SK-N-MC (cell line): ENCODE measurements at regions not wholly inside any gene's neighbourhood (a gene's known extent, or its start where the extent isn't known, plus 50 kb on each side); places are given as distances from the start of the nearest gene placed in this dataset.

Experiments
- EZH2 ChIP-seq: fragments of 200-600 bp; sonication (generic); IDR thresholded peaks from one replicate; pipeline ENCODE4 v1.6.1; 2017; ENCODE audit warnings: antibody characterized with exemption
- POLR2AphosphoS5 ChIP-seq: IDR thresholded peaks from 2 replicates; pipeline ENCODE4 v1.6.1; 2012; ENCODE audit warnings: mild to moderate bottlenecking, low read depth, low read length, borderline replicate concordance

- TF ChIP-seq EZH2: no peak
- TF ChIP-seq POLR2AphosphoS5: no peak
Measured at GRCh38 chr2:17196380-17196779, 321.9 kb downstream of the RAD51AP2 start.
